HG03378 (cell line): ENCODE measurements at regions not wholly inside any gene's neighbourhood (a gene's known extent, or its start where the extent isn't known, plus 50 kb on each side); places are given as distances from the start of the nearest gene placed in this dataset.

Experiments
- ATAC-seq: cut with Tn5 transposase; IDR thresholded peaks from one replicate; pipeline ENCODE4 v1.9.1; 2021; ENCODE audit warnings: mild to moderate bottlenecking, moderate library complexity; ENCODE audit not compliant: unreplicated experiment

DNA sequence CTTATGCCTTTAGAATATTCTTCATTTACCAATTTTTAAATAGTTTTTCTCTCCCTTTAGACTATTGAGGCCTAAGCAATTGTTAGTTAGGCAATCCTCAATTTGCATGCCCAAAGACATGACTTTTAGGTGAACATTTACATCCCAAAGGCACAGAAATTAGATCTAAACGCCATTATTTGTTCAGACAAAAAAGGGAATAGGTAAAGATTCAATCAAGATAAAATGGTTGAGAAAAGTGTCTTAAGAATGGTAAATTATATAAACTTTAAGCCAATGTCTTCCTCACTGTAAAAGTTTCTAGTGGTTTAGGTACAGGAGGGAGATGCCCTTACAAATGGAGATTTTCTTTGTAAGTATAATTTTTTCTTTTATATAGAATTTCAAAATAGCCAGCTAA lies 50.2 kb upstream of the MME start:
- no peak for ATAC-seq

DNA sequence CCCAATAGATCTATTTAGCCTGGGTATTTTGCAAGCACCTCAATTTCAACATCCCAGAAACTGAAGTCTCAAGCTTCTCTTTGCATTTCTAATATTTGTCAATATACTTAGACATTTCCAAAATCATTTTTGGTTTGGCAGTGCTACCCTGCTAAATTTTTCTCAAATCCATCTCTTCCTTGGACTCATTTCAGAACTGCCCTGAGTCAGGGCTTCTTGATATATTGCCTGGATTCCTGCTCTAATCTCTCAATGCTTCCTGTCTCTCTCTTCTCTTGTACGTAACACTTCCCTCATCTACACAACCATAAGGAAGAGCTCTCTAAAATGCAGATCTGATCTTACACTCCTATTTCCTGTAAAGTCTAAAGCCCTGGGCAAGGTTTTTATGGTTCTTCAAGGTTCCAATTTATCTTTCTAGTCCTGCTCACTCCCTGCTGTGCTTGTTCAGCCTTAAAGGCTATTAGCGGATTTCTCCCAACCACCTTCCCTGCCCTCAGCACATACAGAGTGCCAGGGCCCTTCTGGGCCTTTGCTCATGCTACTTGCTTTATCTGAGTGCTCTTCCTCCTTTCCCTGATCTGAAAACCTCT lies 53.0 kb upstream of the MME start:
- no peak for ATAC-seq

GRCh38 chr3:155024006-155024638 lies 56.0 kb upstream of the MME start:
- ATAC-seq: no peak

- no peak for ATAC-seq
Measured at GRCh38 chr3:155022896-155023295, 57.2 kb upstream of the MME start.

DNA sequence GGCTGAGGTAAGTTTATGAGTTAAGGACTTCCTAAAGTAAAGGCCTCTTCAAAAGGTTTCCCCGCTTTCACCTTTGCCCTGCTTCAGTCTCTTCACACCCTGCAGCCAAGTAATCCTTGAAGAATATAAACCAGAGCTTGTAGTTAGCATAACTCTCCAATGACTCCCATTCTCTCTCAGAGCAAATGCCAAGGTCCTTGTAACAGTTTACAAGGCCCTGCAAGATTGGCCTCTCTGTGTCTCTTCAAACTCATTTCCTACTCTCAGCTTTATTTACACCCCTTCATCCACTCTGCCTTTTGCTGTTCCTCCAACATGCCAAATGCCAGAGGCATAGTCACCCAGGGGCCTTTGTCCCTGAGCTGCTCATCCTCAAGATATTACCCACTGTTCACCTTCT lies 60.5 kb upstream of the MME start:
- ATAC-seq: no peak

DNA sequence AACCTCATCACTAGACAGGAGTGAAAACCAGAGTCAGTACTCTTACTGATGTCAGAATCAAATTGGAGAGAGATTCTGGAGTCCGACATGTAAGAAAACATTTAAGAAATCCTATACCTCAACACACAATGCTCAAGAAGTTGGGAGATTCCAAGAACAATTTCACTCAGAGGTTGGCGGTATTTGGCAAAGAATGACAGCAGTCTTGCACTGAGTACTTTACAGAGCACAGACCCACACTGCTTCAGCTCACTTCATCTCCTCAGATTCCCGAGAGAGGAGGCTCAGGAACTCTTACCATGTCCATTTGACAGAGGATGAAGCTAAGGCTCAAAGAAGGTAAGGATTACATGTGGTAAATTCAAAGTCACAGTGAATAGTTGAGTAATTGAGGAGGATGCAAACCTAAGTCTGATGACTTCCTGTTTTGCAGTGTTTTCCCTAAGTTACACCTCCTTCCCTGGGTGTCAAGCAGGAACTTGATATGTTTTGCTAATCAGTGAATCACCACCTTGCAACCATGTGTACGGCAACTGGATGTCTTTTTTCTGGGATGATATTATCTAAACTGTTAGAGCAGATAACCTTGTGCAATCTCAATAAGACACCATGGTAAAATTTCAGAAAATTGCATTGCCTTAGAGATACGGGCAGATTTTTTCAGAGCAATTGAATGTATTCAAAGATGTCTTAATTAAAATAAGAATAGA lies 61.3 kb upstream of the MME start:
- ATAC-seq: no peak

GRCh38 chr3:155015776-155016436 lies 64.2 kb upstream of the MME start:
- no peak for ATAC-seq

- no peak for ATAC-seq
Measured at GRCh38 chr3:155014953-155015352, 65.2 kb upstream of the MME start.

DNA sequence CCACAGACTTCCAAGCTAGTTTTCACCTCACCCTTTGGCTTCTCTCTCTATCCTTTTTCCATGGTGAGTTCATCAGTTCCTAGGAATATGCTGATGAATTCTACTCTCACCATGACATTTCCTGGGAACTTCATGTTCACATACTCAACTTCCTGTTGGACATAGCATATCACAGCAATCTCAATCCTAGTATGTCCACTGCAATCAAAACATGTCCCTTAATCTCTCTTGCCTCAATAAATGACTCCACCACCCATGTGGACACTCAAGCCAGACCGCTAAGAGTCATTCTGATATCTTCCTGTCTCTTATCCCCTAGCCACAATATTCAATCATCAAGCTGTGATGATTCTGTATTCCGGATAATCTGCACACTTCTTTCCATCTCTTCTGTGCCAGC lies 66.7 kb upstream of the MME start:
- ATAC-seq: no peak

DNA sequence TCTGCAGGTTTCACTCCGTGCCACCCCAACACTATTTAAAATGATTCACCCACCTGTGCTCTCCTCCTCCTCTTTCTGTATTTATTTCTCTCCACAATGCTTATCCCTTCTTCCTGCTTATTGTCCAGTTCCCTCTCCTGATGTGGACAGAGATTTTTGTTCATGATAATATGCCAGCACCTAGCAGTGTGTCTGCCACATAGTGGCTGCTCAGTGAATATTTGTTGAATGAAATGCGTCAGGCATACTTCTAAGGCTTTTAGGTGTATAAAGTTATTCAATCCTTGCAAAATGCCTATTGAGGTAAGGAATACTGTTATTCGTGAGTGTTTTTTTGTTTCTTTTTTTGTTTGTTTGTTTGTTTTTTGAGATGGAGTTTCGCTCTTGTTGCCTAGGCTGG lies 67.5 kb upstream of the MME start:
- ATAC-seq: no peak

- no peak for ATAC-seq
Measured at GRCh38 chr3:155010416-155010815, 69.7 kb upstream of the MME start.

GRCh38 chr3:155009217-155009616 lies 70.9 kb upstream of the MME start:
- no peak for ATAC-seq

DNA sequence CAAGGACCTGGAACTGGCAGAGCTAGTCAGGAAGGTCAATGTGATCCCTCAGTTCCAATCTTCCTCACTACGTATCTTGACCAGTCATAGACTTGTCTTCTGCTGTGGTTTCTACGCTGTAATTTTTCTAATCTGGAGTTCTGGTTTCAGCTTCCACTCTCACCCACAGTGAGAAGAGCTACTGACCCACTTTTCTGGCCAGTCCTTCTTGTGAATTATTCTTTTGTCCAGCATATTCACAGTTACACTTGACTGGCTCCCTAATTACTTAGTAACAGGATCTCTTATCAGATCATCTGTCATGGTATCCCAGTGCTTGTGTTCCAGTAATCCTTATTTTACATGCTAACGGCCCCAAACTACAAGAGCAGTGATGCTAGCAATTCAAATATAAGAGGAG lies 72.4 kb upstream of the MME start:
- no peak for ATAC-seq

GRCh38 chr3:155001289-155002010 lies 78.7 kb upstream of the MME start:
- no peak for ATAC-seq

- ATAC-seq: no peak
Measured at GRCh38 chr3:154992655-154993054, 87.5 kb upstream of the MME start.

- ATAC-seq: no peak
Measured at GRCh38 chr3:154990543-154990942, 89.6 kb upstream of the MME start.

- no peak for ATAC-seq
Measured at GRCh38 chr3:154987846-154988245, 92.3 kb upstream of the MME start.

- ATAC-seq: no peak
Measured at GRCh38 chr3:154981664-154982063, 98.5 kb upstream of the MME start.

DNA sequence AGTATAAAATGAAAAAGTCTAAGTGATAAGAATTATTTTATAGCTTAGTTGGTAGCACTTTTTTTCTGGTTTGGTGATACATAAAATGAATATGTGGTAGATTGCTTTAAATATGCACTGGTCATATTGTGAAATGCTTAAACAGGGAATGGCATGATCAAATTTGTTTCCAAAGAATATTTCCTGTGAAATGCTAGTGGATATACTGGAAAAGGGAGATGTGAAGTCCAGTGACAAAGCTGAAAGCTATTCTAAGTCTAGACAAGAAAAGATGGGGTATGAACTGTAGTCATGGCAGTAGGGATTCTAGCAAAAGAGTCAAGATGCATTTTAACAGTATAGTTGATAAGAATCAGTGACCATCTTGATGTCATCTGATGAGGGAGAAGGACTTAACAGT lies 98.9 kb upstream of the MME start:
- no peak for ATAC-seq

- ATAC-seq: no peak
Measured at GRCh38 chr3:154979331-154979730, 100.8 kb upstream of the MME start.

- no peak for ATAC-seq
Measured at GRCh38 chr3:154977666-154978065, 102.5 kb upstream of the MME start.
